Keratinocyte (primary cell): ENCODE measurements at regions not wholly inside any gene's neighbourhood (a gene's known extent, or its start where the extent isn't known, plus 50 kb on each side); places are given as distances from the start of the nearest gene placed in this dataset.

Experiments used
- DNase-seq: peaks from one replicate; pipeline ENCODE4 v3.0.0-alpha.2; 2011; ENCODE audit warnings: low read depth, missing footprints, low spot score
- FAIRE-seq: peaks from 2 replicates; lab custom pipeline; 2011; peaks lifted over from hg19 to GRCh38; lab: Jason Lieb, UNC
- H2AFZ ChIP-seq: 2 replicates; pipeline ENCODE4 v1.6.0; 2012; ENCODE audit warnings: low read length, control low read depth, inconsistent platforms; ENCODE audit not compliant: control insufficient read depth
- H3K27ac ChIP-seq: 2 replicates; pipeline ENCODE4 v1.5.1; 2011; ENCODE audit warnings: low read length; ENCODE audit not compliant: control insufficient read depth, insufficient read depth
- H3K27me3 ChIP-seq: 3 replicates; pipeline ENCODE4 v1.6.0; 2011; ENCODE audit warnings: low read length; ENCODE audit not compliant: control insufficient read depth, insufficient read depth; ENCODE audit errors: extremely low read depth
- H3K36me3 ChIP-seq, 2 experiments: 2 replicates in 1 of 2; 3 replicates in 1 of 2; pipeline ENCODE4 v1.5.1; 2011; ENCODE audit warnings: low read length in 2 of 2, mild to moderate bottlenecking in 1 of 2; ENCODE audit not compliant: control insufficient read depth in 2 of 2, insufficient read depth in 2 of 2; ENCODE audit errors: extremely low read depth in 1 of 2
- H3K4me1 ChIP-seq: 3 replicates; pipeline ENCODE4 v1.5.1; 2011; ENCODE audit warnings: low read length; ENCODE audit not compliant: control insufficient read depth, insufficient read depth; ENCODE audit errors: extremely low read depth
- H3K4me2 ChIP-seq: 3 replicates; pipeline ENCODE4 v1.6.0; 2011; ENCODE audit warnings: low read depth, low read length; ENCODE audit not compliant: control insufficient read depth, insufficient read depth; ENCODE audit errors: extremely low read depth
- H3K4me3 ChIP-seq, 3 experiments: fragments of 200-600 bp in 1 of 3; sonication (generic) in 1 of 3; 2 replicates in 2 of 3; 3 replicates in 1 of 3; pipeline ENCODE4 v1.5.1; 2011 to 2016; ENCODE audit warnings: low read length in 3 of 3, mild to moderate bottlenecking in 3 of 3, control low read depth in 2 of 3, inconsistent platforms in 1 of 3, low read depth in 1 of 3, mixed read lengths in 1 of 3, mixed run types in 1 of 3, moderate library complexity in 1 of 3; ENCODE audit not compliant: control insufficient read depth in 2 of 3, insufficient read depth in 2 of 3; ENCODE audit errors: extremely low read depth in 1 of 3
- H3K79me2 ChIP-seq: 2 replicates; pipeline ENCODE4 v1.6.0; 2012; ENCODE audit warnings: low read length; ENCODE audit not compliant: control insufficient read depth, insufficient read depth
- H3K9ac ChIP-seq: 3 replicates; pipeline ENCODE4 v1.6.0; 2011; ENCODE audit warnings: low read length; ENCODE audit not compliant: control insufficient read depth, insufficient read depth; ENCODE audit errors: extremely low read depth
- H3K9me1 ChIP-seq: 3 replicates; pipeline ENCODE4 v1.6.0; 2011; ENCODE audit warnings: low read length; ENCODE audit not compliant: control insufficient read depth, insufficient read depth; ENCODE audit errors: extremely low read depth
- H3K9me3 ChIP-seq: 2 replicates; pipeline ENCODE4 v1.5.1; 2012; ENCODE audit warnings: low read depth, low read length; ENCODE audit not compliant: control insufficient read depth
- H4K20me1 ChIP-seq: 3 replicates; pipeline ENCODE4 v1.6.0; 2011; ENCODE audit warnings: low read length; ENCODE audit not compliant: control insufficient read depth, insufficient read depth; ENCODE audit errors: extremely low read depth
- CTCF ChIP-seq, 3 experiments: IDR thresholded peaks in 1 of 3; conservative IDR thresholded peaks in 1 of 3; optimal IDR thresholded peaks in 1 of 3; 2 replicates in 2 of 3; 3 replicates in 1 of 3; pipeline versions ENCODE3 to v1.5.1; 2011; ENCODE audit warnings: low read length in 3 of 3, mild to moderate bottlenecking in 3 of 3, moderate library complexity in 2 of 3, control low read depth in 1 of 3, inconsistent platforms in 1 of 3; ENCODE audit not compliant: insufficient read depth in 2 of 3; ENCODE audit errors: extremely low read depth in 1 of 3
- EZH2 ChIP-seq: IDR thresholded peaks from one replicate; pipeline ENCODE4 v1.6.1; 2012; ENCODE audit warnings: inconsistent platforms, mild to moderate bottlenecking, low read length, moderate library complexity
- dilution Hi-C: fragments of 300-500 bp; cut with MboI; formaldehyde crosslinking; loops from one replicate; pipeline ENCODE4 v1.7.0; 2020; ENCODE audit warnings: low sequenced_read_pairs; ENCODE audit not compliant: extremely low pct_ligation_motif_present

GRCh38 chr1:87918398-87918797, 589.7 kb downstream of the LMO4 start:
- Histone ChIP-seq H3K27ac (no peak overlapping the region), H3K4me3 (no peak overlapping the region), H3K9me1 (no peaks in the 10 kb centered on the region), H3K79me2 (no peaks in the 10 kb centered on the region), H4K20me1 (no peaks in the 10 kb centered on the region), H3K4me1 (no peaks in the 10 kb centered on the region), H3K9me3 (no peaks in the 10 kb centered on the region), H3K27me3 (no peaks in the 10 kb centered on the region), H3K9ac (no peak overlapping the region), H3K36me3 (no peaks in the 10 kb centered on the region), H2AFZ (no peak overlapping the region), H3K4me2 (no peak overlapping the region)
- no peak for FAIRE-seq
- TF ChIP-seq EZH2: no peak
- dilution Hi-C loops: no loop called here
- no peak for DNase-seq

DNA sequence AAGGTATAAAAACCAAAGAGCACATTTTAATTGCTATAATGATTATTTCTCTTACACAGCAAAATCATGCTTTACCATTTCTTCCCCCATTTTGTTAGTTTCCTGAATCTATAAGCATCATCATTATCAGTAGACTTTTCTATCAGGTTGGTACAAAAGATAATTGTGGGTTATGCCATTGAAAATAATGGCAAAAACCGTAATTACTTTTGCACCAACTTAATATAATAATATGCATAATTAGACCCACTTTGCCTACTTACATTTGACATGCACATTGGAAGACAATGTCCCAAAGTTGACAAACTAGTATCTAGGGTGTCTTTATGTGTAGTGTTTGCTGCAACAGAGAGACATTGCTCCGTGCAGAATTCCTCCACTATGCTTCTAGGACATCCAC, 594.2 kb downstream of the LMO4 start:
- H3K27me3 ChIP-seq: no peaks in the 10 kb centered on the region
- TF ChIP-seq EZH2 (no peak), CTCF (optimal IDR thresholded peaks at IDR 0.05 in 1 of 3, IDR thresholded peaks at IDR 0.05 in 1 of 3, conservative IDR thresholded peaks at IDR 0.05 in 1 of 3; ENCODE audit: extremely low read depth in 1 of 3, insufficient read depth in 2 of 3, low read length in 3 of 3) (no peak)
- no peak for FAIRE-seq

GRCh38 chr1:87926131-87926830, 597.6 kb downstream of the LMO4 start:
- no peaks in the 10 kb centered on the region for H3K9me1 ChIP-seq
- dilution Hi-C loops: no loop called here
- no peak overlapping the region for H3K9ac ChIP-seq
- H3K79me2 ChIP-seq: no peaks in the 10 kb centered on the region
- H3K4me3 ChIP-seq: no peak overlapping the region
- DNase-seq (no peak), FAIRE-seq (no peak)
- H3K4me1 ChIP-seq: peaks cover 4% of the 10 kb centered on the region
- TF ChIP-seq EZH2 (no peak), CTCF (optimal IDR thresholded peaks at IDR 0.05 in 1 of 3, IDR thresholded peaks at IDR 0.05 in 1 of 3, conservative IDR thresholded peaks at IDR 0.05 in 1 of 3; ENCODE audit: extremely low read depth in 1 of 3, insufficient read depth in 2 of 3, low read length in 3 of 3) (no peak)
- no peaks in the 10 kb centered on the region for H3K9me3 ChIP-seq
- H3K36me3 ChIP-seq: no peaks in the 10 kb centered on the region
- H2AFZ ChIP-seq: no peak overlapping the region
- no peak overlapping the region for H3K4me2 ChIP-seq
- no peak overlapping the region for H3K27ac ChIP-seq
- no peaks in the 10 kb centered on the region for H3K27me3 ChIP-seq
- no peaks in the 10 kb centered on the region for H4K20me1 ChIP-seq

More for the DNA sequence above, 594.2 kb downstream of the LMO4 start:
- no peak overlapping the region for H2AFZ ChIP-seq
- dilution Hi-C loops: no loop called here
- no peak for DNase-seq
- no peaks in the 10 kb centered on the region for H3K36me3 ChIP-seq
- H3K4me2 ChIP-seq: no peak overlapping the region
- H3K27ac ChIP-seq: no peak overlapping the region
- no peaks in the 10 kb centered on the region for H3K79me2 ChIP-seq
- no peak overlapping the region for H3K9ac ChIP-seq
- peaks cover 2% of the 10 kb centered on the region for H3K4me1 ChIP-seq
- no peaks in the 10 kb centered on the region for H3K9me3 ChIP-seq
- H3K9me1 ChIP-seq: no peaks in the 10 kb centered on the region
- H3K4me3 ChIP-seq: no peak overlapping the region
- H4K20me1 ChIP-seq: no peaks in the 10 kb centered on the region
